ENCODE measurements at regions not wholly inside any gene's neighbourhood (a gene's known extent, or its start where the extent isn't known, plus 50 kb on each side); places are given as distances from the start of the nearest gene placed in this dataset.

- TF ChIP-seq CTCF (IDR thresholded peaks at IDR 0.05) (no peak), POLR2A (IDR thresholded peaks at IDR 0.05) (no peak)
These were observed 54.1 kb upstream of the PDE8B start for GRCh38 chr5:77156379-77156778.

Data from uterus (tissue), 2 donors.